HG02588 (cell line): ENCODE measurements at regions not wholly inside any gene's neighbourhood (a gene's known extent, or its start where the extent isn't known, plus 50 kb on each side); places are given as distances from the start of the nearest gene placed in this dataset.

Experiments
- ATAC-seq: cut with Tn5 transposase; IDR thresholded peaks from one replicate; pipeline ENCODE4 v1.9.1; 2021; ENCODE audit warnings: mild to moderate bottlenecking, moderate library complexity; ENCODE audit not compliant: unreplicated experiment

DNA sequence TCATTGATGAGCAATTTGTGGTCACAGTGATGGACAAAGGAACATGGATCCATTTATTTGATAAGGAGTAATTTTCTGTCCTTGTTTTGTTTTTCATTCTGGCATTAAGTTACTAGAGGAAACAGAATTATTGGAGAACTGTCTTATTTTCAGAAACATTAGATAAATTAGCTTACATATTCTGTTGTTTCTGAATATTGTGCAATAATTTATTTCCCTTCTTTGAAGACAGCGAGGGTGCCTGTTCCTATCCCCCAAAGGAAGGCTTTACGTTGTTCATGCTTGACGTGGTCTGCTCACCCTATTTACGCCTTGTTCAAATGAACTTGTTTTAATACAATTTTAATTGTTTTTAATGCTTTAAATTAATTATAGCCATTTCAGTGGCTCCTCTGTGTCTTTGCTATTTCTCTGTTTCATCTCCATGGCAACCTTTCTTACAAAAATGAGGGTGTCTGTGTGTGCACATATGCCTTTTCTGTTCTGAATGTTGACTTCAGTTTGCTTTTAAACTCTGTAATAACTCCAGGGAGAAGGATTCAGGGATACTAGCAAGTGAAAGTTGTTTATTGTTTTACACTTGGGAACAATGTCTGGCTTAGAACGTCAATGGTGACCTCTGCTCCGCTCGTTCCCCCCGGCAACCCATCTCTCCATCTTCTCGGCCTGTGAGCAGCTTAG lies 138.3 kb upstream of the PLET1 start:
- ATAC-seq = no peak

- ATAC-seq = no peak
These were observed 139.9 kb upstream of the PLET1 start for GRCh38 chr11:112400476-112401014.

DNA sequence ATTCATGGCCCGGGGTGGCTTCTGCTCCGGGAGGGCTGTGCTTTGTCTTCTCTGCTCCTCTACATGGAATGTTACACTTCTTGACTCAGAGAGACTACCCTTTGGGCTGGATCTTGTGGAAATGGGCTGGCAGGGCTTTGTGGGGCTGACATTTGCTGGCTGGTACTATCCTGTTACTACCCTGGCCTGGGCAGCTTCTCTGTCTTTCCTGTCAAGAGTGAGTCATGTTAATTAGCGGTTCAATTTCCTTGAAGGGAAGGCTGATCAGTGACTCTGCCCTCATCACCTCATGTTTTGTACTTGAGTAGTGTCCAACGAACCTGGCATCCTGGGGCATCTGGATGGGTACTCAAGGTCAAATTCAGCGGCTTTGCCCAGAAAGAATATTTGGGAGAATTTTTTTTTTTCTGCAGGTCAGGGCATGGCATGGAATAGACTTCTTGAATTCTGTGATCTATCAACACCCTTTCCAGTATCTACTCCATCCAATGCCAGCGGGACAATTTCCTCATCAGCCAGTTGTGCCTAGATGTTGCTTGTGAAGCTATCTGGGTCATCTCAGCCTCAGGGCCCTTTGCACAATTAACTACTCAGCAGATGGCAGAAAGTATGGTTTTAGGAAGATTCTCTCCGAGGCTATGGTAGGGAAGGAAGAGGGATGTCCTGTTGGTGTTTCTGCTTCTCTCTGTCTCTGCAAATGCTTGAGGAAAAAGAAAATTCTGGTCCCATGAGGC lies 140.5 kb upstream of the PLET1 start:
- ATAC-seq = no peak

GRCh38 chr11:112403432-112403831 lies 142.8 kb upstream of the PLET1 start:
- no peak for ATAC-seq

DNA sequence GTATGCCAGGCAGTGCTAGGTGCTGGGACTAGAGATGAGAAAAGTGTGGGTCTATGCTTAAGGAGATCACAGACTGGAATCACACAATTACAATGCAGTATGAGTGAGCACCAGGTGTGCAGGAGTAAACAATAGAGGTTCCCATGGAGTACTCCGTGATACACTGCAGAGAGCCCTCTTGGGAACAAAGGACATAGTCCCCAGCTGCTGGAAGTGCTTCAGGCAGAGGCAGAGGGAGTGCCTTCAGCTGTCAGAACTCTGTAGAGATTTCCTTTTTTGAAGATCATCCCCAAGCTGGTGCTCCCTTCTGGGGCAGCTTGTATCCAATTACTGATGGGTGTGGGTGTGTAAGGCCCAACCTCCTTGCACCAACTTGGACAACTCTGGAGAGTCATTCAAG lies 143.5 kb upstream of the PLET1 start:
- no peak for ATAC-seq

- no peak for ATAC-seq
These were observed 147.9 kb upstream of the PLET1 start for GRCh38 chr11:112408517-112408916.

- no peak for ATAC-seq
These were observed 149.7 kb upstream of the PLET1 start for GRCh38 chr11:112410325-112410724.

GRCh38 chr11:112412383-112412782 lies 151.7 kb upstream of the PLET1 start:
- ATAC-seq = no peak

DNA sequence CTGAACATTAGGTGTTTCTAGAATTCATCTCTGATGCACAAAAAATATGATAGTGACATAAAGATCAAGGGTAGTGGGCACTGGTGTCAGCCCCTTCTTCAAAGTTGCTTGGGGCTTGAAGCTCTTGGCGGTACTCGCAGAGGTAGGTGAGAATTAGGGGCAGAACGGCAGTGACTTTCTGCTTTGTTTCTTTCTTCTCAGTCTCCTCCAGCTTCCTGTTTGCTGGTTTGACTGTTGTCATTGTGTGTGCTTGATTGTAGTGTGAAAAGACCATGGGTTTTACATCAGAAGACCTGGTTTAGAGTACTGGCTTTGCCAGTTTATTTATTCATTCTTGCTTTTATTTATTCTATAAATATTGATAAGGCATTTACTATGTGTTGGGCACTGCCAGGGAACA lies 156.7 kb upstream of the PLET1 start:
- ATAC-seq = no peak

GRCh38 chr11:112418438-112418837 lies 157.8 kb upstream of the PLET1 start:
- ATAC-seq = no peak

DNA sequence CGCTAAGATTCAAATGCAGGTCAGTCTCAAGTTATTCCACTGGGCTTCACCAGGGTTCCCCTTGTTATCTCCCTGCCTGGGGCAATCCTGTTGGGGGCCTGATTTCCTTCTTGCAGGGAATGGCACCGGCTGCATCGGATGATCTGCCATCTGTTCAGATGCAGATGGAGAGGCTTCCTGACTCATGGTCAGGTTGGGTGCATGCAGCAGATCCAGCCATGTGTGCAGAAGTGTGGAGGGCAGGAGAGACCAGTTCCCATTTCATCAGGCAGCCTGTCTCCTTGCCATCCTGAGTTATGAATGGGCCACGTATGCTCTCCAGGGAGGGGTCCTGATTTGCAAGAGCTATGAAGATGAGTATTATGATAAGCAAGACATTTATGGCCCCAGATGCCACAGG lies 161.2 kb upstream of the PLET1 start:
- ATAC-seq = no peak

DNA sequence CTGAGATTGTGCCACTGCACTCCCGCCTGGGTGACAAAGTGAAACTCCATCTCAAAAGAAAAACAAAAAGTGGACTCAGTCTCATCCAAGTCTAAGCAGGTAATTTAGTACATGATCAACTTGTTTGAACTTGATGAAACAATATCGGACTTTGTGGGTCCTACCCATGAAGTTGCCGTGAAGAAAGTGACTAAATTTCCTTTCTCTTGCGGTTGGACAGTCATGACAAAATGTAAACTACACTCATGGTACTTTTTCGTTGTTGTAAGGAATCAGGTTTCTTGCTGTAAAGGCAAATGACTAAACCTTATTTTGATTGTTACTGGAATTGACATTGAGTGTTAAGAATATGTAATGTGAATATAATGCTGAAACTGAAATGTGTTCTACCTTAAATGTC lies 164.5 kb upstream of the PLET1 start:
- no peak for ATAC-seq

DNA sequence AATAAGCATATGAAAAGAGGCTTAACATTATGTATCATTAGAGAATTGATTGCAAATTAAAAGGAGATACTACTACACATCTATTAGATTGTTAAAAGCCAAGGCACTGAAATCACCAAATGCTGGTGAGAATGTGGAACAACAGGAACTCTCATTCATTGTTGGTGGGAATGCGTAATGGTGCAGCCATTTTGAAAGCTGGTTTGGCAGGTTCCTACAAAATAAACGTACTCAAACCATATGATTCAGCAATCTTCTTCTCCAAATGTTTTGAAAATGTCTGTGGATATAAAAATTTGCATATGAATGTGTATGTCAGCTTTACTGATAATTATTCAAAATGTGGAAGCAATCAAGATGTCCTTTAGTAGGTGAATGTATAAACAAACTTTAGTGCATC lies 176.4 kb upstream of the PLET1 start:
- no peak for ATAC-seq

GRCh38 chr11:112439614-112440013 lies 179.0 kb upstream of the PLET1 start:
- no peak for ATAC-seq

- no peak for ATAC-seq
These were observed 179.9 kb upstream of the PLET1 start for GRCh38 chr11:112440518-112440917.

- ATAC-seq = no peak
These were observed 187.5 kb upstream of the PLET1 start for GRCh38 chr11:112448168-112448567.

DNA sequence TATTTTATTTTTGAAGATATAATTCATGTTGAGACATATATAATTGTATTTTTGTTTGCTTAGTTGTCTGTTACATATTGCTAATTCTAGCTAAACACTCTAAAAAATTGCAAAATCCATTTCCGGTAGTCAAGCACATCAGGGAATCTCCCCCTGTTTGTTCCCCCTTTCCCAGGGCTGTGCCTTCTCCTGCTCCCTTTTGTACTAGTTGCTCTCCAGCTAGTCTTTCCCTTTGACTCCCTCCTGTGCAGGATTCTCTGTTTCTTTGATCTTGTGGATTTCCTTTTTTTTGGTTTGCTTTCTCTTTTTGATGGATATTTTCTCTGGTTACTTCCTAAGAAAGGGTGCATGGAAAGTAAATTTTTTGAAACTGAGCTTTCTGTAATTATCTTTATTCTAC lies 188.1 kb upstream of the PLET1 start:
- no peak for ATAC-seq

DNA sequence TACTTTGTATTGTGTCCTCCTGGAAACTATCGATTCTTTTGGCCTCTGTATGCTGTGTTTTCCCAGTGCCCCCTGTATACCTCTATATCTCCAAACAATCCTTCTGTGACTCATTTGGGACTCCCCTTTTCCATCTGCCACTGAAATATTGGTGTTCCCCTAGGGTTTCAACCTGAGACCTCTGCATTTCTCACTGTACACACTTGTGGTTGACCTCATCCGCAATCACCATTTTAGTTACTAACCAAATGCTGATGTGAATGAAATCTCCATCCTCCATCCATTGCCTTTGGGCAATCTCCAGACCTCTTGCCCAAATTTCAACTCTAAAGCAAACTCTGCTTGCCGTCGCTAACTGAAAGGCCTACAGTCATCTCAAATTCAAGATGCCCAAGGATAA lies 190.6 kb upstream of the PLET1 start:
- ATAC-seq = no peak

DNA sequence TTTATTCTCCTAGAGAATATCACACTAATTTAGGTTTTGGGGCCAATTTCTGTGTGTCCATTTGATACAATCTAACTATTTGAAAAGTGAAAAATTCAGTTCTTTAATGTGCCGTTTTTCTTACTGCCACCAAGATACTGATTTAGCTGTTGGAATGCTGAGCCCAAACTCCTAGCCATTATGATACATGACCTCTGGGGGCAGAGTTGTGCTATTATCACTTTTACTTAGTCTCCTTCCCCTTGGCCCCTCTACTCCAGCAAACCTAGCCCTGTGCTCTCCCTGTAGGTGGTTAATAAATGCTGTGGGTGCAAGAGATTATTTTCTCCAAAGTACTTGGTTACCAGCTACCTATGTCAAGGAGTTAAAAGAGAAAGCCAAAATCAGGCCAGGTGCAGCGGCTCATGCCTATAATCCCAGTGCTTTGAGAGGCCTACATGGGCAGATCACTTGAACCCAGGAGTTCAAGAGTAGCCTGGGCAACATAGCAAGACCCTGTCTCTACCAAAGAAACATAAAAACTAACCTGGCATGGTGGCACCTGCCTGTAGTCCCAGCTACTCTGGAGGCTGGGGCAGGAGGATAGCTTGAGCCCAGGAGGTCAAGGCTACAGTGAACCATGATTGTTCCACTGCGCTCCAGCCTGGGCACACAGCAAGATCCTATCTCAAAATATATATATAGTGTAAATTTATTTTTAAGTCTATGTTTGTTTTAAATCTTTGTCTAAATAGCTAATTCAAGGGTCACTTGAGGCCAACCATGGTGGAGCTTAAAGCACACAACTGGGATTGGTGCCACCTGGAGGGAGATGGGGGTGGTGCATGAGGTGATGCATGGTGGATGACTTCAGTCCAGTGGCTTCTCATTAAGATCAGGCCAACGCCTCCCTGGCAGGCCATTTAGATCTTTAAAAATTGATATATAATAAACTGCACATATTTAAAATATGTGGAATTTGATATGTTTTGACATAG lies 193.2 kb upstream of the PLET1 start:
- no peak for ATAC-seq

DNA sequence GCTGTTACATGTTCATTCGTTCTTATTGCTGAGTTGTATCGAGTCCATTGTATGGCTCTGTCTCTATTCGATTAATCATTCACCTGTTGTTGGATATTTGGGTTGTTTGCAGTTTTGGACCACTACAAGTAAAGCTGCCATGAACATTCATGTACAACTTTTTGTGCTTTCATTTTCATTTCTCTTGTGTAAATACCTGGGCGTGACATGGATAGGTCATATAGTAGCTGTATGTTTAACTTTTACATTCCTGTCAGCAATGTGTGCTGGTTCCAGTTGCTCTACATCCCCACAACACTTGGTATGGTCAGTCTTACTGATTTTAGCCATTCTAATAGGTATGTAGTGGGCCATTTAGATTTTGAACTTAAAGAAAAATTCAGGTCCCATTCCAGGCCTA lies 194.2 kb upstream of the PLET1 start:
- ATAC-seq = no peak

- no peak for ATAC-seq
These were observed 195.1 kb upstream of the PLET1 start for GRCh38 chr11:112455791-112456190.
